Right lobe of liver (tissue), 4 donors: ENCODE measurements at regions not wholly inside any gene's neighbourhood (a gene's known extent, or its start where the extent isn't known, plus 50 kb on each side); places are given as distances from the start of the nearest gene placed in this dataset.

Experiments used
- CTCF ChIP-seq, 4 donors: fragments of 200-600 bp in 3 of 4; fragments of 450-650 bp in 1 of 4; IDR thresholded peaks; one replicate each; pipeline versions ENCODE4 v1.5.1 to v1.8.0; 2016 to 2022; ENCODE audit warnings: antibody characterized with exemption in 4 of 4, mild to moderate bottlenecking in 2 of 4
- POLR2A ChIP-seq: fragments of 450-650 bp; IDR thresholded peaks from one replicate; pipeline ENCODE4 v1.6.1; 2017; ENCODE audit warnings: antibody characterized with exemption, mild to moderate bottlenecking
- donor health status: DM: no; HTN: no; CAD: no.
- donor health status: DM: no; HTN: no; CAD: no.
- donor health status: DM: no; HTN: yes; CAD: no.

- TF ChIP-seq CTCF (IDR thresholded peaks at IDR 0.05) = peak; percentile 87 to 92 (median 91)
- no peak for TF ChIP-seq POLR2A
These were observed 88.4 kb downstream of the PMAIP1 start for GRCh38 chr18:59988098-59988706.
